ENCODE measurements at regions not wholly inside any gene's neighbourhood (a gene's known extent, or its start where the extent isn't known, plus 50 kb on each side); places are given as distances from the start of the nearest gene placed in this dataset.

GRCh38 chr1:57911427-57911826, 487.6 kb upstream of the DAB1 start:
- TF ChIP-seq CTCF (IDR thresholded peaks at IDR 0.05) = no peak
- no peak overlapping the region for H3K4me3 ChIP-seq
- DNase-seq (no peak), ATAC-seq (no peak)
- no peak overlapping the region for H3K27ac ChIP-seq
- H3K9me3 ChIP-seq = no peaks in the 10 kb centered on the region
- intact Hi-C loops (cut with DNase I) = no loop called here
- no peaks in the 10 kb centered on the region for H3K4me1 ChIP-seq
- H3K27me3 ChIP-seq (ENCODE audit: low read depth) = no peaks in the 10 kb centered on the region
- no peaks in the 10 kb centered on the region for H3K36me3 ChIP-seq

GRCh38 chr1:57910782-57911181, 486.9 kb upstream of the DAB1 start:
- intact Hi-C loops (cut with DNase I) = no loop called here
- Histone ChIP-seq H3K9me3 (no peaks in the 10 kb centered on the region), H3K4me3 (no peak overlapping the region), H3K4me1 (no peaks in the 10 kb centered on the region), H3K27me3 (ENCODE audit: low read depth) (no peaks in the 10 kb centered on the region), H3K27ac (no peak overlapping the region), H3K36me3 (no peaks in the 10 kb centered on the region)
- ATAC-seq (no peak), DNase-seq (no peak)
- no peak for TF ChIP-seq CTCF (IDR thresholded peaks at IDR 0.05)

GRCh38 chr1:57910305-57910704, 486.4 kb upstream of the DAB1 start:
- no peak for DNase-seq
- H3K36me3 ChIP-seq = no peaks in the 10 kb centered on the region
- no peaks in the 10 kb centered on the region for H3K4me1 ChIP-seq
- no peaks in the 10 kb centered on the region for H3K27me3 ChIP-seq (ENCODE audit: low read depth)
- no peak overlapping the region for H3K4me3 ChIP-seq
- no peaks in the 10 kb centered on the region for H3K9me3 ChIP-seq
- TF ChIP-seq CTCF (IDR thresholded peaks at IDR 0.05) = no peak
- intact Hi-C loops (cut with DNase I) = no loop called here
- no peak overlapping the region for H3K27ac ChIP-seq
- ATAC-seq = no peak

GRCh38 chr1:57908147-57908890, 484.5 kb upstream of the DAB1 start:
- H3K4me1 ChIP-seq = no peaks in the 10 kb centered on the region
- no peak overlapping the region for H3K4me3 ChIP-seq
- no peaks in the 10 kb centered on the region for H3K36me3 ChIP-seq
- intact Hi-C loops (cut with DNase I) = no loop called here
- H3K27ac ChIP-seq = no peak overlapping the region
- ATAC-seq (no peak), DNase-seq (no peak)
- no peak for TF ChIP-seq CTCF (IDR thresholded peaks at IDR 0.05)
- no peaks in the 10 kb centered on the region for H3K9me3 ChIP-seq
- H3K27me3 ChIP-seq (ENCODE audit: low read depth) = no peaks in the 10 kb centered on the region

GRCh38 chr1:57901208-57901919, 477.5 kb upstream of the DAB1 start:
- H3K4me1 ChIP-seq = no peaks in the 10 kb centered on the region

More at GRCh38 chr1:57901208-57901919, 477.5 kb upstream of the DAB1 start:
- intact Hi-C loops (cut with DNase I) = no loop called here
- Histone ChIP-seq H3K9me3 (no peaks in the 10 kb centered on the region), H3K36me3 (no peaks in the 10 kb centered on the region), H3K4me3 (no peak overlapping the region), H3K27me3 (ENCODE audit: low read depth) (no peaks in the 10 kb centered on the region), H3K27ac (no peak overlapping the region)
- ATAC-seq (no peak), DNase-seq (no peak)
- TF ChIP-seq CTCF (IDR thresholded peaks at IDR 0.05) = no peak
